ENCODE measurements at regions not wholly inside any gene's neighbourhood (a gene's known extent, or its start where the extent isn't known, plus 50 kb on each side); places are given as distances from the start of the nearest gene placed in this dataset.
"Not testable (repeated sequence)": the region's sequence is repeated elsewhere in the genome, so short reads cannot be mapped to it uniquely, and the experiment has no call there.

DNA sequence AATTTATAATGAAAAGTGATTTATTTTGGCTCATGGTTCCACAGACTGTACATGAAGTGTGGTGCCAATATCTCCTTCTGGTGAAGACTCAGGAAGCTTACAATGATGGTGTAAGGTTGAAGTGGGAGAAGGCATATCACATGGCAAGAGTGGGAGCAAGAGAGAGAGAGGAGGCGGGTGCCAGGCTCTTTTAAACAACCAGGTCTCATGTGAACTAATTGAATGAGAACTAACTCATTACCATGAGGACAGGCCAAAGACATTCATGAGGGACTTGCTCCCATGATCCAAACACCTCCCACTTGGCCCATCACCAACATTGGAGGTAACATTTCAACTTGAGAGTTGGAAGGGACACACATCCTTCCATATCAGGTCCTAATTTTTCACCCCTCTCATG lies 155.2 kb downstream of the SLC38A4 start:
- no peak for DNase-seq (ENCODE audit: low read depth in 2 of 3, low spot score in 1 of 3)

- DNase-seq (ENCODE audit: low read depth in 2 of 3, low spot score in 1 of 3): no peak
Observed at GRCh38 chr12:46669720-46670119, 156.1 kb downstream of the SLC38A4 start.

- no peak for DNase-seq (ENCODE audit: low read depth in 2 of 3, low spot score in 1 of 3)
Observed at GRCh38 chr12:46667551-46667950, 158.2 kb downstream of the SLC38A4 start.

- no peak for DNase-seq (ENCODE audit: low read depth in 2 of 3, low spot score in 1 of 3)
Observed at GRCh38 chr12:46664761-46665287, 161.0 kb downstream of the SLC38A4 start.

- DNase-seq (ENCODE audit: low read depth in 2 of 3, low spot score in 1 of 3): no peak
Observed at GRCh38 chr12:46663318-46663717, 162.5 kb downstream of the SLC38A4 start.

DNA sequence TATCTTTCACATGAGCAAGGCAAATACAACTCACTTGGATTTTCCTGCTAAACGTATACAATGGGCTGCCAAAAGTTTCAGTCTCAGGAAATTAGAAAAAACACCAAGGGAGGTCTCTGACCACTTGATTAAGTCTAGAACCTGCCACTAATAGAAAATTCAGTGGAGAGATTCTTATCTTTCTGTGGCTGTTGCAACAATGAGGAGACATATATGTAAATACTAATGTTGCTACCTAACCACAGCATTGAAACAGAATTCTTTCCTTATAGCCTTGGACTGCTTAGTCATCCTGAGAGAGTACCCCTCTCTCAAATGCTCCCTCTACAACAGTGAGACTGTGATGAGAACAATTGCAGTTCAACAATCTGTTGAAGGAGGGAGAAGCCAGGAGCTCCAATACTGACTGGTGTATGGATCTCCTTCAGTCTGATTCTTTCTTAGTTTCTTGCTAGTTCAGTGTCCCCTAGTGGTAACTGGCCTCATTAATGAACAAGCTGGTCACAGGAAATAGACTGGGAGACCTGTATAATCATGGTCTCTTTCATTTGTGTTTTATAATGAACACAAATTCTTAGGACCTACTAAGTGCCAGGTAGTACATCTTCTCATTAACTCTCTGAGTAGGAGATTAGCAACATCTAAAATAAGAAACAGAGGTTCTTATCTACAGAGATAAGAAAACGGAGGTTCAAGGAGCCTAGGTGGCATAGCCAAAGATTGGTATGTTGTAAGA lies 164.5 kb downstream of the SLC38A4 start:
- no peak for DNase-seq (ENCODE audit: low read depth in 2 of 3, low spot score in 1 of 3)

DNA sequence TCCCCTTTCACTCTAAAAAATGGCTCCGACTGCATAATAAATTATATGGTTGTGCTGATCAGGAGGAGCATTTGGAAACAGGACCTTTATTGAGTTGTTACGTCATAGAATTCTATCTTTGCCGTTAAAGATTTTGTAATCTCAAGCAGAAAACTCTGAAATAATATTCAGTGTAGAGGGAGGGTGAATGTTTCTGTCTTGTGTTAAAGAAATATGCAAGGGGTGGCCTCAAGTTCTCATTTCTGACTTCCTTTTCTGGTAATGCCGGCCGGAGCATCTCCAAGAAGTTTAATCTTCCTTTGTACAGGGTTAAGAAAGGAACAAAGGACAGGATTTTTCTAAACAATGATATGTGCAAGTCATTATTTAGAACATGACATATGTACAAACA lies 165.1 kb downstream of the SLC38A4 start:
- no peak for DNase-seq (ENCODE audit: low read depth in 2 of 3, low spot score in 1 of 3)

GRCh38 chr12:46660276-46660675 lies 165.5 kb downstream of the SLC38A4 start:
- DNase-seq (ENCODE audit: low read depth in 2 of 3, low spot score in 1 of 3): no peak

GRCh38 chr12:46659824-46660223 lies 166.0 kb downstream of the SLC38A4 start:
- no peak for DNase-seq (ENCODE audit: low read depth in 2 of 3, low spot score in 1 of 3)

DNA sequence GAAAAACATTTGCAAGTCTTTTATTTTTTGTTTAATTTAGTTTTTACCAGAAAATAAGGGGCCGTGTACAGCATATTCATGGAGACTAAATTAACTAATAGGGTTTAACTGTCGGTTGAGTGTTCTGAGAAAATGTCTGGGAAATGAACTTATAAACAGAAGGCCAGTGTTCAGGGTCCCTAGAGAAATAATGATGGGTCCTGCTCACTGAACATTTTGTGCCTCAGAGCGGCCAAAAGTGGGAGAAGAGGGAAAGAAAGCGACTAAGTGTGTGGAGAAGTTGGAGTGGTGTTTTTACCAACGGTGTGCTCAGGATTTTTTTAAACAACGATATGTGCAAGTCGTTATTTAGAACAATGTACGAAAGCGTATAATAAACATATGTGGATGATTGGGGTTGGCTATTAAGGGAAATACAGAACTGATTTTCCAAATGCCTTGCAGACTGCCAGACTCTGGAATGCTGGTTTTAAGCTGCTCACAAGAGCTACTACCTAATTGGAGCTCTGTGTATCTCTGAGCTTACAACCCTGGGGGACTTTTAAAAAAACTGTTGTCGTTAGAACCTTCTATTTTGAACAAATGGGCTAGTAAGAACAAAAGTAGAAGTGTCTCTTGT lies 166.7 kb downstream of the SLC38A4 start:
- no peak for DNase-seq (ENCODE audit: low read depth in 2 of 3, low spot score in 1 of 3)

GRCh38 chr12:46657453-46658411 lies 168.1 kb downstream of the SLC38A4 start:
- DNase-seq (ENCODE audit: low read depth in 2 of 3, low spot score in 1 of 3): no peak

DNA sequence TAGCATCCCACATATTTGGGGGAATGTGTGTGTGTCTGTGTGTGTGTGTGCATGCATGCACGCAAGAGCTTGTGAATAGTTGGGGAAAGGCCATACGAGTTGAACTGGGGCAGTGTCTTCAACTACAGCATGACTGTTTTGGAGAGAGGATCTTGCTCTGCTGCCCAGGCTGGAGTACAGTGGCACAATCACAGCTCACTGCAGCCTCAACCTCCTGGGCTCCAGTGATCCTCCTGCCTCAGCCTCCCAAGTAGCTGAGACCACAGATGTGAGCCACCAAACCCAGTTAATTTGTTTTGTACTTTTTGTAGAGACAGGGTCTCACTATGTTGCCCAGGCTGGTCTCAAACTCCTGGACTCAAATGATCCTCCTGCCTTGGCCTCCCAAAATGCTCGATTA lies 169.8 kb downstream of the SLC38A4 start:
- not testable (repeated sequence) for DNase-seq (ENCODE audit: low read depth in 2 of 3, low spot score in 1 of 3)

DNA sequence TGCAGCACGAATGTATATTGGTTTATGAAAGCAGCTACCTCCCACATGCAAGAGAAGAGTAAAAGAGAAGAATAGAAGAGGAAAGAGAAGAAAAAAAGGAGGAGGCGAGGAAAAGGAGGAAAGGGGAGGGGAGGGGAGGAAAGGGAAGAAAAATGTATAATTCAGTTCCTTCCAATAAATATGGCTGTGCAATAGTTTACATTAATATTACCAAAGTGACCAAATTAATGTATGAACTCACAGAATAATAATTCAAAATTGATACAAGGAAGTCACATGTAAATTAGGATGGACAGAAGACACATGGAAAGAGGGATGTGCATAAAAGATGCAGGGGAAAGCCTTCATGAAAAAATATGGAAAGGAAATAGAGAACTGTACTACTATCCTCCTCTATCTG lies 172.5 kb downstream of the SLC38A4 start:
- DNase-seq (ENCODE audit: low read depth in 2 of 3, low spot score in 1 of 3): no peak

GRCh38 chr12:46652692-46653091 lies 173.1 kb downstream of the SLC38A4 start:
- DNase-seq (ENCODE audit: low read depth in 2 of 3, low spot score in 1 of 3): no peak

- DNase-seq (ENCODE audit: low read depth in 2 of 3, low spot score in 1 of 3): no peak
Observed at GRCh38 chr12:46650688-46651087, 175.1 kb downstream of the SLC38A4 start.

DNA sequence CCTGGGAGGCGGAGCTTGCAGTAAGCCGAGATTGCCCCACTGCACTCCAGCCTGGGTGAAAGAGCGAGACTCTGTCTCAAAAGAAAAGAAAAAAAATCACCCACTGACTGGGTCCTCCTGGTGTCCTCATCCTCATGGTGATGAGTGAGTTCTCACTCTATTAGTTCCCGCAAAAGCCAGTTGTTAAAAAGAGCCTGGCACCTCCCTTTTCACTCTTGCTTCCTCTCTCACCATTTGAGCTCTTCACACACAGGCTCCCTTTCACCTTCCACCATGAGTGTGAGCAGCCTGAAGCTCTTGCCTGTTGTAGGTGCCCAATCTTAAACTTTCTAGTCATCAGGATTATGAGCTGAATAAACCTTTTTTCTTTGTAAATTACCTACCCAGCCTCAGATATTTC lies 176.4 kb downstream of the SLC38A4 start:
- DNase-seq (ENCODE audit: low read depth in 2 of 3, low spot score in 1 of 3): no peak

- DNase-seq (ENCODE audit: low read depth in 2 of 3, low spot score in 1 of 3): no peak
Observed at GRCh38 chr12:46647034-46647433, 178.8 kb downstream of the SLC38A4 start.

GRCh38 chr12:46641649-46642048 lies 184.1 kb downstream of the SLC38A4 start:
- not testable (repeated sequence) for DNase-seq (ENCODE audit: low read depth in 2 of 3, low spot score in 1 of 3)

- DNase-seq (ENCODE audit: low read depth in 2 of 3, low spot score in 1 of 3): no peak
Observed at GRCh38 chr12:46635818-46636217, 190.0 kb downstream of the SLC38A4 start.

DNA sequence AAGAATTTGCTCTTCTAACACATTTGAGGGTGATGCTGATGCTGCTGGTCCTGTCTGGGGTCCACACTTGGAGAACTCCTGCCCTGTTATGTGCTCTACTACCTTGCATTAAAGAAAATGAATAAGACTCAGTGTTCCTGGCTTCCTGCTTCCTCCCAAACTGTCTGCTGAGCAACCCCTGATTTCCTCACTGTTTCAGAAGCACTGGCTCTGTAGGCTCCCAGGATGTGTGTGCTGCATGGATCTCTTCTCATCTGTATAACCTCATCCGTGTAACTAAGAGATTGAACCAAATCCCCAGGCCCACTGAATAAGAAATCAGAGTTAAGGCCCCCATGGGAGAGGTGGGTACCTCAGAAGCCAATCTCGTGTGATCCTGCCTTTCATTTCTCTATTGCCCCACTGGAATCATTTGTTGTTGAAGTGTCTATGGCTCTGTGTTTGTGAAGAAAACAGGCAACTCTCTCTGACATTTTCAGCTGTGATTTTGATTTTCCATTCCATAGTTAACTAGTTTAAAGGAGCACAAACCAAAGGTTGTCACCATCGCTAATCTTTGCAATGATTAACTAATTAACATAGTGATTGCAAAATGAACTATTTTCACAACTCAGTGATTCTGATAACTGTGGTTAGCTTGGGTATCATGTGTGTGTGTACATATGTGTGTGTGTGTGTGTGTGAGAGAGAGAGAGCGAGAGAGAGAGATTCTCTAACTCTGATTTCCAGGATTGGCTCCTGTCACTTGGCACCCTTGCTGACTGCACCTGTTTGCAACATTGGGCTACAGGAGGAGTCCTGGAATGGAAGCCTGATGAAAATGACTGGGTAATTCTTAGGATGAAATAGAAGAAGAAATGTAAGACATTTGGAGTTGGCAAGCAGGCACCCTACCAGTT lies 196.2 kb downstream of the SLC38A4 start:
- no peak for DNase-seq (ENCODE audit: low read depth in 2 of 3, low spot score in 1 of 3)

- DNase-seq (ENCODE audit: low read depth in 2 of 3, low spot score in 1 of 3): no peak
Observed at GRCh38 chr12:46628176-46628575, 197.6 kb downstream of the SLC38A4 start.
